ENCODE measurements at regions not wholly inside any gene's neighbourhood (a gene's known extent, or its start where the extent isn't known, plus 50 kb on each side); places are given as distances from the start of the nearest gene placed in this dataset.

DNA sequence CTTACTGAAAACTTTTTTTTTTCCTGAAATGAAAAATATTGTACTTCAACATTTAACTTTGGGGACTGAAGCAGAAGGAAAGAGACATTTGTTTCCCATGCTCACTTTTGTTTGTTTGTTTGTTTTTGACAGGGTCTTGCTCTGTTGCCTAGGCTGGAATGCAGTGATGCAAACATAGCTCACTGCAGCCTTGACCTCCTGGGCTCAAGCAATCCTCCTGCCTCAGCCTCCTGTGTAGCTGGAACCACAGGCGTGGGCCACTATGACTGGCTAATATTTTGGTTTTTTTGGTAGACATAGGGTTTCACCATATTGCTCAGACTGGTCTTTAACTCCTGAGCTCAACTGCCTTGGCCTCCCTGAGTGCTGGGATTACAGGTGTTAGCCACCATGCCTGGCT, 70.9 kb upstream of the SPTBN1 start:
- DNase-seq (ENCODE audit: low read depth, low spot score) = no peak
- no peaks in the 10 kb centered on the region for H3K27me3 Mint-ChIP-seq (ENCODE audit: low read depth)
- H3K36me3 Mint-ChIP-seq (ENCODE audit: low read depth) = no peaks in the 10 kb centered on the region
- no peak overlapping the region for H3K4me3 Mint-ChIP-seq
- peaks cover 3% of the 10 kb centered on the region for H3K9me3 Mint-ChIP-seq
- peaks cover 78% of the 10 kb centered on the region for H3K4me1 Mint-ChIP-seq
- peak overlapping the region; percentile 63 for H3K27ac Mint-ChIP-seq (ENCODE audit: unreplicated experiment)
- TF ChIP-seq, protein P1, sequence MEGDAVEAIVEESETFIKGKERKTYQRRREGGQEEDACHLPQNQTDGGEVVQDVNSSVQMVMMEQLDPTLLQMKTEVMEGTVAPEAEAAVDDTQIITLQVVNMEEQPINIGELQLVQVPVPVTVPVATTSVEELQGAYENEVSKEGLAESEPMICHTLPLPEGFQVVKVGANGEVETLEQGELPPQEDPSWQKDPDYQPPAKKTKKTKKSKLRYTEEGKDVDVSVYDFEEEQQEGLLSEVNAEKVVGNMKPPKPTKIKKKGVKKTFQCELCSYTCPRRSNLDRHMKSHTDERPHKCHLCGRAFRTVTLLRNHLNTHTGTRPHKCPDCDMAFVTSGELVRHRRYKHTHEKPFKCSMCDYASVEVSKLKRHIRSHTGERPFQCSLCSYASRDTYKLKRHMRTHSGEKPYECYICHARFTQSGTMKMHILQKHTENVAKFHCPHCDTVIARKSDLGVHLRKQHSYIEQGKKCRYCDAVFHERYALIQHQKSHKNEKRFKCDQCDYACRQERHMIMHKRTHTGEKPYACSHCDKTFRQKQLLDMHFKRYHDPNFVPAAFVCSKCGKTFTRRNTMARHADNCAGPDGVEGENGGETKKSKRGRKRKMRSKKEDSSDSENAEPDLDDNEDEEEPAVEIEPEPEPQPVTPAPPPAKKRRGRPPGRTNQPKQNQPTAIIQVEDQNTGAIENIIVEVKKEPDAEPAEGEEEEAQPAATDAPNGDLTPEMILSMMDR (conservative IDR thresholded peaks at IDR 0.05) = no peak

DNA sequence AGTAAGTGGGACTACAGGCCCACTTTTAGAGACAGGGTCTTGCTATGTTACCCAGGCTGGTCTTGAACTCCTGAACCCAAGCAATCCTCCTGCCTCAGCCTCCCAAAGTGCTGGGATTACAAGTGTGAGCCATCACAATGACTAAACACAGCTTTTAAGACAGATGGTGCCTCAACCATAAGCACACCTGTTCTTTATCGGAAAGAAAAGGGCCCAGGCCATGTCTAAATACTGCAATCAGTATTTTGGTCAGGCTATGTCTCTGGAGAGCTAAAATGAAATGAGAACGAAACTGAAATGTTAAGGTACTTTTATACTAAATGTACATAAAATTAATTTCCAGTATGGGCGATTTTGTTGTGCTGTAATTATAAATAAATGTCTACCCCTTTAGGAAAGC, 69.5 kb upstream of the SPTBN1 start:
- H3K27ac Mint-ChIP-seq (ENCODE audit: unreplicated experiment) = peak overlapping the region; percentile 69
- DNase-seq (ENCODE audit: low read depth, low spot score) = no peak
- H3K4me3 Mint-ChIP-seq = no peak overlapping the region
- H3K36me3 Mint-ChIP-seq (ENCODE audit: low read depth) = no peaks in the 10 kb centered on the region
- TF ChIP-seq, protein P1 (conservative IDR thresholded peaks at IDR 0.05) = no peak
- peaks cover 77% of the 10 kb centered on the region for H3K4me1 Mint-ChIP-seq
- H3K27me3 Mint-ChIP-seq (ENCODE audit: low read depth) = no peaks in the 10 kb centered on the region
- peaks cover 3% of the 10 kb centered on the region for H3K9me3 Mint-ChIP-seq

DNA sequence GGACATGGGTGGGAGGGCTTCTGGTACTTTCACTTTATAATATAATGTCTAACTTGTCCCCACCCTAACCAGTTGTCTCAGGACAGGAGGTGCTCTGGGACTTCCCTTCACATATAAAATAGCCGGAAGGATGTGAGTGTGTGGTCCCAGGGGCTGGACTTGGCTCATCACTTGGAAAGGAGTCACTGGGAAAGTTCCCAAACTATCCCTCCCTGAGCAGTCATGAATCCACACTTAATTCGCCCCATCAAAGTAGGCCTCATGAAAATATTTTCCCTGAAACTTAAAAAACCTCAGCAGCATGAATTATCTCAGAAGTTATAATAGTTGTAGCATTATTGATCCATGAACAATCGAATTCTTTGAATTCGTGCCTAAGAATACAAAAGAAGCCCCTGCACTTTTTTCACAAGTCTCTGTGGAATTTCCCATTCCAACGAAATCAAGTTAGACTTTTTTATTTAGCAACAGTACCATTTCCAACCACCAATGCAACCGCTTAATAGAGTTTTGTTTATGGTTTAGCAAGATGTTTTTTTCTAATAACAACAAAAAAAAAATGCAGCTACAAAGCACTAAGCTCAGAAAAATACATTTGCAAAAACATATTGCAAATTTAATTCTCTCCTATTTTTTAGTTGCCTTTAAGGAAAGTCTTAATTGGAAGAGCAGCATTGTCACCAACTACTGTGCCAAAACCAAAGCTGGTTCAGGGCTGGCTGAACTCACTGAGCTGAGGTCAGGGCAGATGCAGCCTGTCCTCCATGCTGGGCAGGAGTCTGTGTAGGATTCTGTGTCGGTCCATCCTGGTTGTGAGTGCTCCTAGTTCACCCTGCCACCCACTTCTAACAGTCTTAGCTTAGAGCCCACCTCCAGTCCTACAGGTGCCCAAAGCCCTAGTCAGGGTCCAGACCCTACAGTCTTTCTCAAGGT, 68.8 kb upstream of the SPTBN1 start:
- no peak for DNase-seq (ENCODE audit: low read depth, low spot score)
- H3K27ac Mint-ChIP-seq (ENCODE audit: unreplicated experiment) = no peak overlapping the region
- no peak overlapping the region for H3K4me3 Mint-ChIP-seq
- H3K9me3 Mint-ChIP-seq = peaks cover 3% of the 10 kb centered on the region
- TF ChIP-seq, protein P1 (conservative IDR thresholded peaks at IDR 0.05) = no peak
- H3K4me1 Mint-ChIP-seq = peaks cover 74% of the 10 kb centered on the region
- no peaks in the 10 kb centered on the region for H3K36me3 Mint-ChIP-seq (ENCODE audit: low read depth)
- H3K27me3 Mint-ChIP-seq (ENCODE audit: low read depth) = no peaks in the 10 kb centered on the region

DNA sequence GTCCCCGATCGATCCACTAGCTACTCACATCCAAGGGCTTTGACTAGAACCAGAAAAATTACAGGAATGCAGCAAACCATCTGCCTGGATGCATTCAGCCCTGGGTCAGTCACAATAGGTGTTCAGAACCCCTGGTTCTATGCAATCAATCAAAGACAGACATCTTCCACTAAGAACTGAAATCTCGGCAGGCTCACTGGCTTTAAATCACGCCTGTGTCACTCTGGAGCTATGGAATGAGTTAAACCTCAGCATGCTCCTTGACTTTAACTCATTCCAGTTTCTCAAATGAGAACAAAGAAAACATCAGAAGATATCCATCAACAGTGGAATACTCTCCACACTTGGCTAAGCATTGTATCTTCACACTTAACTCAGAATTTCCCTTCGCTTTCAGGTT, 68.1 kb upstream of the SPTBN1 start:
- no peaks in the 10 kb centered on the region for H3K36me3 Mint-ChIP-seq (ENCODE audit: low read depth)
- peaks cover 74% of the 10 kb centered on the region for H3K4me1 Mint-ChIP-seq
- H3K27me3 Mint-ChIP-seq (ENCODE audit: low read depth) = no peaks in the 10 kb centered on the region
- no peak for DNase-seq (ENCODE audit: low read depth, low spot score)
- TF ChIP-seq, protein P1 (conservative IDR thresholded peaks at IDR 0.05) = no peak
- H3K27ac Mint-ChIP-seq (ENCODE audit: unreplicated experiment) = no peak overlapping the region
- H3K9me3 Mint-ChIP-seq = no peaks in the 10 kb centered on the region
- no peak overlapping the region for H3K4me3 Mint-ChIP-seq

DNA sequence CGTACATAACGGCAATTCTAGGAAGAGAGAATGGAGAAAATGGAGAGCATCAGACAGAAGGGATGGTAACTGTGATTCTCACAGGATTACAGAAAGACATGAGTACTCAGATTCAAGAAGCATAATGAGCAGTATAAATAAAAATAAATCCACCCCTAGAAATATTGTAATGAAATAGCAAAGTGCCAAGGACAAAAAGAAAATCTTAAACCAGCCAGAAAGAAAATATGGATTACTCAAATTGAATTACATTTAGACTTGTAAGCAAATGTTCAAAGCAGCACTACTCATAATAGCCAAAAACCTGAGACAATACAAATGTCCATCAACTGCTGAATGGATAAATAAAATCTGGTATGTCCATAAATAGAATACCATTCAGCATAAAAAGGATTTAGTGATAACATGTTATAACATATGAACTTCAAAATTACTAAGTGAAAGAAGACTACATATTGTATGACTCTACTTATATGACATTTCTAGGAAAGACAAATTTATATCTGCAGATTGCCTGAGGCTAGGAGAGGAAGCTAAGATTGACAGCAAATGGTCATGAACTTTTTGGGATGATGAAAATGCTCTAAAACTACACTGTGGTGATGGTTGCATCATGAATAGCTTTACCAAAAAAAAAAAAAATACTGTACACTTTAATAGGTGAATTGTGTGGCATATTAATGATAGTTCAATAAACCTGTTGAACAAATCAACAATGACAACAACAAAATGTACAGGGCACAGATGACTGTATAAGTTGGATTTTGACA, 63.4 kb upstream of the SPTBN1 start:
- DNase-seq (ENCODE audit: low read depth, low spot score) = no peak
- Mint-ChIP-seq H3K9me3 (no peaks in the 10 kb centered on the region), H3K4me1 (peaks cover 43% of the 10 kb centered on the region), H3K4me3 (no peak overlapping the region), H3K36me3 (ENCODE audit: low read depth) (no peaks in the 10 kb centered on the region), H3K27me3 (ENCODE audit: low read depth) (no peaks in the 10 kb centered on the region), H3K27ac (ENCODE audit: unreplicated experiment) (no peak overlapping the region)
- TF ChIP-seq, protein P1 (conservative IDR thresholded peaks at IDR 0.05) = no peak

All from neural crest cell (in vitro differentiated cells).